ENCODE measurements at regions not wholly inside any gene's neighbourhood (a gene's known extent, or its start where the extent isn't known, plus 50 kb on each side); places are given as distances from the start of the nearest gene placed in this dataset.
A peak's percentile ranks its signal among the peaks of the same experiment; 100 is the strongest.
"Not testable (repeated sequence)": the region's sequence is repeated elsewhere in the genome, so short reads cannot be mapped to it uniquely, and the experiment has no call there.

GRCh38 chr1:243074224-243074623 lies 180.9 kb downstream of the CEP170 start:
- DNase-seq = not testable (repeated sequence)

DNA sequence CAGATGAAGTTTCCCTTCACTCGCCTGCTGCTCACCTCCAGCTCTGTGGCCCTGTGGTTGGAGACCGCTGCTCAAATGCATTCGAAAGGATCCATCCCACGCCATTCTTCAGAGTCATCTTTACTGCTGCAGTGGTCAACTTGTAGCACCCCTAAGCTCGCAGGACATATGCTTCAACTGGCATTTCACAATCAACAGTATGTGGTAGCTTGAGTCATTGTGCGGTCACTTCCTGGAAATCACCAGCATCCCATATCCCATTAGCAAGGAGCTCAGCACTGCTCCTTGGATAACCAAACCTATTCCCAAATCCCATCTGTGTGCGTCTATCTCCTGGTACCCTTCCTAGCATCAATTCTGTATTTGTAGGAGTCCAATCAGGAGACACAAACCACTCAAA lies 188.0 kb downstream of the CEP170 start:
- DNase-seq = not testable (repeated sequence)

DNA sequence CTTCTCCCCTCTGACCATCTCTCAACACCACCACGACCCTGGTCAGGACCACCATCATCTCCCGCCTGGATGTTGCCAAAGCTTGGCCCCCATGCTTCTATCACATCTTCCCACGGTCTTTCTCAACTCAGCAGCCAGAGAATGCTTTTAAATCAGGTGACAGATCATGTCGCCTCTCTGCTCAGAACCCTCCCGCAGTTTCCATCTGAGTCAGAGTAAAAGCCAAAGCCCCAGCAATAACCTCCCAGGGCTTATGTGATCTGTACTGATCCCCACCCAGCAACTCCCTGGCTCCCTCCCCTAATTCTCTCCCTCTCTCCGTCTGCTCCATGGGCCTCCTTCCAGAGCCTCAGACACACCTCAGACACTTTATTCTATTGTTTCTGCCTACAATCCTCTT lies 193.1 kb downstream of the CEP170 start:
- DNase-seq = not testable (repeated sequence)

GRCh38 chr1:243055510-243055909 lies 199.6 kb downstream of the CEP170 start:
- DNase-seq = not testable (repeated sequence)

- not testable (repeated sequence) for DNase-seq
Measured at GRCh38 chr1:243055091-243055490, 200.0 kb downstream of the CEP170 start.

GRCh38 chr1:243054681-243055080 lies 200.4 kb downstream of the CEP170 start:
- DNase-seq = not testable (repeated sequence)

DNA sequence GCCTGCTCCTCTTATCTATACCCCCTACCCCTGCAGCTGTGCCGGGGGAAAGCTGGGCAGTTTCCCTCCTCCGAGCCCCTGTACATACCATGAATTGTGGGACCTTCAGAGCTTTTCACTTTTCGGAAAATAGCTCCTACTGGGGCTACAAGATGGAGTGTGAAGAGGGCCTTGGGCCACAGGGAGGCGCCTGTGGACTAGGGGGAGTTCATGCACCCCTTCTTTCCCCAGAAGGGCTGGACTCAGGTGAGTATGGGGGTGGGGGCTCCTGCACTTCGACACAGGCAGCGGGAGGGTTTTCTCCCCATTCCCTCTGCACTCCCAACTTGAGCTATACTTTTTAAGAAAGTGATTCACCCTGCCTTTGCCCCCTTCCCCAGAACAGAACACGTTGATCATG lies 202.0 kb downstream of the CEP170 start:
- DNase-seq = not testable (repeated sequence)

DNA sequence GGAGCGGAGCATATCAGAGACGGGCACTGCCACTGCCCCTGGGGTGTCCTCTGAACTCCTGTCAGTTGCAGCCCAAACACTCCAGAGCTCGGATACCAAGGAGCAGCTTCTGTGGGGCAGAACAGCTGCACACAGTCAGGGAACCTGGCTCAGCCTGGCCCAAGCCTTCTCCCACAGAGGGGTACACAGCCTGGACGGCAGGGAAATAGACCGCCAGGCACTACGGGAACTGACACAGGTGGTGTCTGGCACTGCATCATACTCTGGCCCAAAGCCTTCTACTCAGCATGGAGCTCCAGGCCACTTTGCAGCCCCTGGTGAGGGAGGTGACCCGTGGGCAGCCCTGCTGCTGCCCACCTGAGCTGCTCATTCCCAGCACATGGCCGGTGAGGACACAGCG lies 204.5 kb downstream of the CEP170 start:
- not testable (repeated sequence) for DNase-seq

- not testable (repeated sequence) for DNase-seq
Measured at GRCh38 chr1:243049716-243050115, 205.4 kb downstream of the CEP170 start.

GRCh38 chr1:243021365-243021764 lies 233.7 kb downstream of the CEP170 start:
- not testable (repeated sequence) for DNase-seq

DNA sequence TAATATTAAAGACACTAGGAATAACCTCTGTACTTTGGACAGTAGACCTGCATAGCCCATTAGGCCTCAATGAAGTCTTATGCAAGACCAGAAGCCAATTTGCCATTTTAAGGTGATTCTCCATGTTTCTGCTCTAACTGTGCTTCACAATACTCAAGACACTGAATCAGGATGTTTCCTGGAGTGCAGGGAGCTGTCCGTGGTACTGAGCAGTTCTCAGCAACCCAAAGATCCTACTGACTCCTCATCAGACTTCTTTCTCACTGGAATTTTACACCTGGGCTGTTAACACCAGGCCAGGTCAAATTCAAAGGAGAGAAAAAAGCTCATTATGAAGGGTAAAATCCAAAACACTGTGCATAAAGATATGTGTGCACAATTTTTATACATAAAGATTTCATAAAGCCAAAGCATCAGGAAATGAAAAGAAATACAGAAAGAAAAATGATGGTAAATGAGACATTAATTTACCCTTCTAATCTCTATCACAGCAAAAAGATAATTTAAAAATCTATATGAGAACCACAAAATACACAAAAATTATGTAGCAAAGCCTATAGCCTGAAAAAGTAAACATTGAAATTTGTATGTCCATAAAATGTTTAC lies 235.9 kb downstream of the CEP170 start:
- peak; percentile 17 for DNase-seq

GRCh38 chr1:243010719-243011118 lies 244.4 kb downstream of the CEP170 start:
- DNase-seq = not testable (repeated sequence)

GRCh38 chr1:243001003-243001402 lies 254.1 kb downstream of the CEP170 start:
- DNase-seq = not testable (repeated sequence)

DNA sequence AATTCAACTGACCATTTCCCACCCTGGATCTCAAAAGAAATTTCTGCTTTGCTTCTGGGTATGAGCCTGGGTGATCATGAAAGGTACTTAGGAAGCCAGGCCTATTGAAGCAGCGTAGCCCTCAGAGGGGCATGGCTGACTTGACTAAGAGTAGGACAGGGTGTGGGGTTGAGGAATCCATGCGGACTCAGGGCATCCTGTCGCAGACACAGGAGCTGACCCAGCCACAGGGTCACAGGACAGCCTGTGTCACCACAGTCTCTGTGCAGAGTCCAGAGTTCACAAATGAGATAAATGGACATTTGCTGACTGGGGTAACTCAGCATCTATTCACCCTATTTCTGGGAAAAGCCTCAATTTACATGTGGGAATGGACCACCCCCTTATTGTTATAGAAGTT lies 262.3 kb downstream of the CEP170 start:
- not testable (repeated sequence) for DNase-seq

DNA sequence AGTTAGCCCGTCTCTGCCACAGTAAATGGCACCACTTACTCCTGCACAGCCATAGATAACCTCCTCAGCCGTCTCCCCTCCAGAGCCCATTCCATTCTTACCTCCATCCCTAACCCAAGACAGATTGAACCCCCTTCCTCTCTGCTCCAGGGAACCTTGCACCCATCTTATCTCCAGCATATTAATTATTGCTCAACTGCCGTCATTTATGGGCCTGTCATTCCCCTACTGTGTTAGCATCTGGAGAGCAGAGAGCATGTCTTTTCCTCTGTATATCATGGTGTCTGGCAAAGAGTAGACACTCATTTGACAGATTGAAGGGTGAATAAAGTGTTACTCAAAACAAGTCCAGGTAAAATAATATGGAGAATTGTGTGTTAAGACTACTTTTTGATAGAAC lies 270.0 kb downstream of the CEP170 start:
- DNase-seq = not testable (repeated sequence)

GRCh38 chr1:242973341-242973740 lies 281.7 kb downstream of the CEP170 start:
- DNase-seq = not testable (repeated sequence)

DNA sequence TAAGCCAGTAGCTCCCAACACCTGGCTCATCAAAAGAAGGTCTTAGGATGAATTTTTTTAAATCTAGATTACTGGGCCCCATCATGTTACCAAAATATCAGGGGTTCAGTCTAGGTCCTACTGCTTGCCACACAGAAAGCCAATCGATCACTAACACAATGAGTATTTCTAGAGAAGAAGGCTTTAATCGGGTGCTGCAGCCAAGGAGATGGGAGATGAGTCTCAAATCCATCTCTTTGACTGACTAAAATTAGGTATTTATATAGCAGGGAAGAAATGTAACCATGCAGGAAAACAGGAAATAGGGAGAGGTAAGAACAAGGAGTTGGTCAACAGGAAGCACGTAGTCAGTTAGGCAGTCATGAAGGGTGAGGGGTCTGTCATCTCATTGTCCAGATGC lies 288.2 kb downstream of the CEP170 start:
- DNase-seq = no peak

DNA sequence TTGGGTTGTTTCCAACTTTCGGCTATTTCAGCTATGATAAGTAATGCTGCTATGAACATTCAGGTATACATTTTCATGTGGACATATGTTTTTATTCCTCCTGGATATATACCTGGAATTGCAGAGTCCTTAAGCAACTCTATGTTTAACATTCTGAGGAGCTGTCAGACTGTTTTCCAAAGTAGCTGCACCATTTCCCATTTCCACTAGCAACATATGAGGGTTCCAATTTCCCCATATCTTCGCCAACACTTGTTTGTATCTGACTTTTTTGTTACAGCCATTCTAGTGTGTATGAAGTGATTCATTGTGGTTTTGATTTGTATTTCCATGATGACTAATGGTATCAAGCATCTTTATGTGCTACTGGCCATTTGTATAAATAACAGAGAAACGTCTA lies 295.7 kb downstream of the CEP170 start:
- not testable (repeated sequence) for DNase-seq

DNA sequence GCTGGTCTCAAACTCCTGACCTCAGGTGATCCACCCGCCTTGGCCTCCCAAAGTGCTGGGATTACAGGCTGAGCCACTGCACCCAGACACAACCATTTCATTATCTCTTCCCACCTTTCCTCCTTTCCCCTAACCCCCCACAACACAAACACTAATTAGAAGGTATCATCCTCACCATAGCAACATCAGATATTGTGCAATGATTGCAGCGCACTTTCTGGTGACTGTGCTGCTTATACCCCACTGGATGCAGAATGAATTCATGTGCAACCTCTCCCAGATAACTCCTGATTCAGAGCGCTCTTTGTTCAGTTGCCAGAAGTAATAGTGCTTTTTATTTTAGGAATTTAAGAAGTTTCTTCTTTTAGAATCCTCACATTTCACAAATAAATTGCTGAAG lies 300.1 kb downstream of the CEP170 start:
- DNase-seq = not testable (repeated sequence)

- DNase-seq = no peak
Measured at GRCh38 chr1:242946206-242946605, 308.9 kb downstream of the CEP170 start.

DNA sequence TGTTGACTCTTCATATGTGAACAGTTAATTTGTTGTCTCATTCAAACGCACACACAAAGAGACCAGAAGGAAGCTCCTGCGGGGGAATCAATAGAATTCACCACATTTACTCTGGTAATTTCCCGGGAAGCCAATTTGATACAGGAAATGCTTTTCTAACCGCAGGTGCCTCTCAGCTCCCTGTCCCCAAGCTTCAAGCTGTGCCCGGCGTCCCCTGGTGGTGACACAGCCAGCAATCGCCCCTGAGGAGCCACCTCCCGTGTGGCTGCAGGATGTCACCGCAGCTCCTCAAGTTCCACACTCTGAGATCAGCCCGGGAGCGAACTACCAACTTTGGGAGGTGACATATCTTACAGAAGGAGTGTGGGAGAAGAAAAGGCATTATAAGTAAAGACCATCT lies 318.4 kb downstream of the CEP170 start:
- not testable (repeated sequence) for DNase-seq

- not testable (repeated sequence) for DNase-seq
Measured at GRCh38 chr1:242924717-242925116, 330.4 kb downstream of the CEP170 start.

DNA sequence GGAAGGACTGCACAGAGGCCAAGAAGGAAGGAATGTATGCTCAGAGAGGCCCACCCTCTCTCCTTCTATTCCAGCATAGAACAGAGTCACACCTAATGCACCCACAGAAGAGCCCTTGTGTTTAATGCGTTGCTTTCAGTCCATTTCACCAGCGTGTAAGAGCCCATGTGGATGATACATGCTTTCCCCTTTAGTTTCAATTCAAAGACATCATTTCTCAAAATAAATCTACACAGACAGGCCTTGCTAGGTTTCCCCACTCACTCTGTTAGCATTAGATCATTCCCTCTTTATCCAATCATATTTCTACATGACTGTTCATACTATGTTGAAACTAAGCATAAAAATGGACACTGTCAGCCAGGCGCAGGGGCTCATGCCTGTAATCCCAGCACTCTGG lies 331.5 kb downstream of the CEP170 start:
- DNase-seq = not testable (repeated sequence)

- not testable (repeated sequence) for DNase-seq
Measured at GRCh38 chr1:242914729-242915128, 340.4 kb downstream of the CEP170 start.

DNA sequence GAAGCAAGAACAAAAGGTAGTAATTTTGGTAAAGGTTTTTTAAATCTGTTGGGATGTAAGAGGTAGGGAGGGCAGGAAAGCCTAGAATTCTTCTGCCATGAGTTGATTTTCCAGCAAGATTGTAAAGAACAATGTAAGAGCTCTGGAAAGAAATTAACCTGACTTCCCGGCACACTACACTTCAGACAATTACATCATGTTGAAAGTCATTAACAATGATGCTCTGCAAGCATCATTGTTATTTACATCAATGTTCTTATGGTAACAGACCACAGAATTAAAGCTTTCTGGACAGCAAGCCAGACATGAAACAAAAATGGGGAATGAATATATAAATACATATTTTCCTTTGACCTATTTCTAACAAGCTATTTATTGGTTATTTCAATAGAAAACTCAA lies 342.2 kb downstream of the CEP170 start:
- not testable (repeated sequence) for DNase-seq

Data from CD4-positive, alpha-beta T cell treated with Interleukin-17A for 1 hour (primary cell).